ENCODE measurements at regions not wholly inside any gene's neighbourhood (a gene's known extent, or its start where the extent isn't known, plus 50 kb on each side); places are given as distances from the start of the nearest gene placed in this dataset.

GRCh38 chr3:27877061-27878013, 155.2 kb upstream of the EOMES start:
- H3K36me3 Mint-ChIP-seq (ENCODE audit: low read depth): no peaks in the 10 kb centered on the region
- intact Hi-C loops (cut with micrococcal nuclease): no loop called here
- no peak overlapping the region for H3K27ac Mint-ChIP-seq
- no peak for DNase-seq (ENCODE audit: low spot score)
- H3K4me3 Mint-ChIP-seq (ENCODE audit: low read depth): no peak overlapping the region
- no peaks in the 10 kb centered on the region for H3K27me3 Mint-ChIP-seq (ENCODE audit: low read depth)
- no peaks in the 10 kb centered on the region for H3K9me3 Mint-ChIP-seq
- H3K4me1 Mint-ChIP-seq (ENCODE audit: low read depth): peaks cover 45% of the 10 kb centered on the region

DNA sequence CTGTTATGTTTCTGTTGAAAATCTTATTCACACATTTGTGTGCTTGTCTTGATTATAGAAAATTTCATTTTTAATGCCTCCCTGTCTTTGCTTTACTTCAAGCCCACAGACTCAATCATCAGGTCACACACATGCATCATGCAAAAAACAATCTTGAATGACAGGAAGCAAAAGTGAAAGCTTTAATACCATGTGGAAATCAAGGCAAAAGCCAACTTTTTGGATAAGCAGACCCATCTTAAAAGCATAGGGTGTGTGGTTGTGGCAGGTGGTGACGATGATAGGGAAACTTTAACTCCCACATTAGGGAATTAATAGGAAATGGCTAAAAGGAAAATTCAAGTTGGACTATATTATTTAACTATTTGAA, 155.9 kb upstream of the EOMES start:
- peak overlapping the region; percentile 17 for H3K4me3 Mint-ChIP-seq (ENCODE audit: low read depth)

DNA sequence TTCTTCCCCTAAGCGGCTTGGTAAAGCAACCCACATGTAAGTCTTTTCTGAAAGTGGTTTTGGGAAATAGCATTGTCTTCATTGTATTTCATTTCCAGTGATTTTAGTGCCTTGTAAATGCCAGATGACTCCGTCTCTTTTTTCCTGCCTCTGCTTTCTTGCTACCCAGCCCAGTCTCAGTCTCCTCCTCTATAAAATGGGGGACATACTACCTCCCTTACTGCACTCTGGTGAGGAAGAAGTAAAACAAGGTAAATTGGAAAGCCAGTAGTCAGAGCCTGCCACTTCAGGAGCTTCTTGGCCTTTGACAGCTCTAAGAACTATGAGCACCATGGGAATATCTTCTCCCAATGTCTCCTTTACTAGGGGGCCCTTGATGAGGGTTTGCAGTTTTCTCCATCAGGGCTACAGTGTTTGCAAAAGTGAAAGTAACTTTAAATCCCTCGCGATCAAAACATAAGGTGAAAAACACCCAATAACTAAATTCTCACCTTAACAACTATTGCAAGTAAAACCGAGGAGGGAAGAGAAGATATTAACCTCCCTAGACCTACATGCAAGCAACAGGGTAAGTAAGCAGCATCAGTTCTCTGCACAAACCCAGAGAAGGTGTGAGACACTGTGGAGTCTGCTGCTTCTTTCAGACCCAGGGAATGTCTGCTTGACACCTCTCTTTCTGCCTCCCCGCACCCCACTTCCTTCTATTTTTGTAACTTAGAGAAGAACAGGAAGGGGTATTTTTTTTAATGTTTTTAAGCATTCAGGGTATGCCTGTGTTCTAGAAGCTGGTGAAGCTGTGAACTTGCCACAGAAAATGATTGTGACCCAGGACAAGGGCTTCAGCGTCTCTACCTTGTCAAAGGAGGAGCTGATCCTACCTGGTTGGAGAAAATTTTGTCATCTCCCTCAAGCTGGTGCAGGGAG, 159.1 kb upstream of the EOMES start:
- H3K4me3 Mint-ChIP-seq (ENCODE audit: low read depth): peak overlapping the region; percentile 79
- no peaks in the 10 kb centered on the region for H3K9me3 Mint-ChIP-seq
- H3K36me3 Mint-ChIP-seq (ENCODE audit: low read depth): no peaks in the 10 kb centered on the region
- peaks cover 53% of the 10 kb centered on the region for H3K4me1 Mint-ChIP-seq (ENCODE audit: low read depth)
- H3K27ac Mint-ChIP-seq: peak overlapping the region; percentile 78
- peak; percentile 18 for DNase-seq (ENCODE audit: low spot score)
- H3K27me3 Mint-ChIP-seq (ENCODE audit: low read depth): no peaks in the 10 kb centered on the region
- intact Hi-C loops (cut with micrococcal nuclease): loop anchor here (2.0 to 10.0 kb wide), 3 partner anchors 20 to 364 kb away; partner anchors contain the start of gene CMC1

More for the DNA sequence above, 155.9 kb upstream of the EOMES start:
- DNase-seq (ENCODE audit: low spot score): no peak
- Mint-ChIP-seq H3K36me3 (ENCODE audit: low read depth) (no peaks in the 10 kb centered on the region), H3K27ac (no peak overlapping the region), H3K4me1 (ENCODE audit: low read depth) (peaks cover 47% of the 10 kb centered on the region), H3K9me3 (no peaks in the 10 kb centered on the region), H3K27me3 (ENCODE audit: low read depth) (no peaks in the 10 kb centered on the region)
- intact Hi-C loops (cut with micrococcal nuclease): no loop called here

- intact Hi-C loops (cut with micrococcal nuclease): loop anchor here (5.0 to 10.0 kb wide), 2 partner anchors 151 to 362 kb away; partner anchors contain the start of gene CMC1
- H3K4me1 Mint-ChIP-seq (ENCODE audit: low read depth): peaks cover 47% of the 10 kb centered on the region
- H3K36me3 Mint-ChIP-seq (ENCODE audit: low read depth): no peaks in the 10 kb centered on the region
- no peak for DNase-seq (ENCODE audit: low spot score)
- no peak overlapping the region for H3K4me3 Mint-ChIP-seq (ENCODE audit: low read depth)
- H3K27me3 Mint-ChIP-seq (ENCODE audit: low read depth): no peaks in the 10 kb centered on the region
- H3K27ac Mint-ChIP-seq: no peak overlapping the region
- H3K9me3 Mint-ChIP-seq: no peaks in the 10 kb centered on the region
Observed at GRCh38 chr3:27883266-27883665, 161.1 kb upstream of the EOMES start.

GRCh38 chr3:27885641-27886040, 163.5 kb upstream of the EOMES start:
- Mint-ChIP-seq H3K36me3 (ENCODE audit: low read depth) (no peaks in the 10 kb centered on the region), H3K9me3 (no peaks in the 10 kb centered on the region), H3K4me1 (ENCODE audit: low read depth) (peaks cover 30% of the 10 kb centered on the region), H3K27ac (no peak overlapping the region), H3K4me3 (ENCODE audit: low read depth) (no peak overlapping the region), H3K27me3 (ENCODE audit: low read depth) (no peaks in the 10 kb centered on the region)
- intact Hi-C loops (cut with micrococcal nuclease): loop anchor here (10.0 kb wide), 1 partner anchor 359 kb away; the partner anchor contains the start of gene CMC1
- DNase-seq (ENCODE audit: low spot score): no peak

DNA sequence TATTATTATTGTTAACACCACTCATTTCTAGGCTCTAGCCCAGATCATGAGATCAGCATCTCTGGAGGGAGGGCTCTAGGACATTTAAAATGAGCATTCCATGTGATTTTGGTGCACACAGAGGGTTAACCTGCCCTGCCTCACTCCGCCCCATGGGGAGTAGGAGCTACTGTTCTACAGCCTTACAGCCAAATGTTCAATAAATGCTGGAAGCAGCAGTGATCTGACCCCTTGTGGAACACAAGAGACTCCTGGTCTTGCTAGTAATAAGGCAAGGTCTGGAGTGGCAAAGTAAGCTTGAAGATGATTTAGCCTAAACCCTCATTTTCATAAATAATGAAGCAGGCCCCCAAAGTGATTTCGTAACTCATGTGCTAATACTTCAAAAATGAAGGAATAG, 166.4 kb upstream of the EOMES start:
- H3K36me3 Mint-ChIP-seq (ENCODE audit: low read depth): peaks cover 11% of the 10 kb centered on the region
- no peak overlapping the region for H3K27ac Mint-ChIP-seq
- H3K27me3 Mint-ChIP-seq (ENCODE audit: low read depth): no peaks in the 10 kb centered on the region
- no peak overlapping the region for H3K4me3 Mint-ChIP-seq (ENCODE audit: low read depth)
- peaks cover 21% of the 10 kb centered on the region for H3K9me3 Mint-ChIP-seq
- intact Hi-C loops (cut with micrococcal nuclease): loop anchor here (10.0 kb wide), 1 partner anchor 356 kb away; the partner anchor contains the start of gene CMC1
- peaks cover 12% of the 10 kb centered on the region for H3K4me1 Mint-ChIP-seq (ENCODE audit: low read depth)
- no peak for DNase-seq (ENCODE audit: low spot score)

- peaks cover 30% of the 10 kb centered on the region for H3K9me3 Mint-ChIP-seq
- peaks cover 4% of the 10 kb centered on the region for H3K27me3 Mint-ChIP-seq (ENCODE audit: low read depth)
- H3K27ac Mint-ChIP-seq: no peak overlapping the region
- peaks cover 15% of the 10 kb centered on the region for H3K36me3 Mint-ChIP-seq (ENCODE audit: low read depth)
- intact Hi-C loops (cut with micrococcal nuclease): loop anchor here (10.0 kb wide), 1 partner anchor 355 kb away; the partner anchor contains the start of gene CMC1
- no peak for DNase-seq (ENCODE audit: low spot score)
- peaks cover 10% of the 10 kb centered on the region for H3K4me1 Mint-ChIP-seq (ENCODE audit: low read depth)
- no peak overlapping the region for H3K4me3 Mint-ChIP-seq (ENCODE audit: low read depth)
Observed at GRCh38 chr3:27889745-27890144, 167.6 kb upstream of the EOMES start.

- Mint-ChIP-seq H3K36me3 (ENCODE audit: low read depth) (peaks cover 17% of the 10 kb centered on the region), H3K4me1 (ENCODE audit: low read depth) (peaks cover 25% of the 10 kb centered on the region), H3K4me3 (ENCODE audit: low read depth) (no peak overlapping the region), H3K27ac (peak overlapping the region; percentile 68), H3K9me3 (peaks cover 20% of the 10 kb centered on the region), H3K27me3 (ENCODE audit: low read depth) (no peaks in the 10 kb centered on the region)
- no peak for DNase-seq (ENCODE audit: low spot score)
- intact Hi-C loops (cut with micrococcal nuclease): loop anchor here (5.0 kb wide), 2 partner anchors 38 to 178 kb away; partner anchors contain the start of gene EOMES
Observed at GRCh38 chr3:27900316-27900715, 178.2 kb upstream of the EOMES start.

DNA sequence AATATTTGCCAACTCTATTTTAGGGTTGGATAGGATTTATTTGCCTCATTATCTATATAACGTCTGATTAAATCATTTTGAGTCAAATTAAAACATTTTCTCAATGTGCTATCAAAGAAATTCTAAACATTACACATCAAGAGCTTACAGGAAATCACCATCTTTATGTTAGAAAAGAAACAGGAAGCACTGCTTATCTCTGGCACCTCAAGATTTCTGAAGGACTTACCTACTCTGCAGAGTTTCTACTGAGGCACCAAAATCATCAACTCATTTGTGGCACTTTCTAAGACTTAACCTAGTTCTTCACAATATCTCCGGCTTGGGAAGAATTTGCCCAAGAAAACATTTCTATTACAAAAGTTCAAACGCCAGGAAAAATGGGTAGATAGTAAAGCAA, 181.3 kb upstream of the EOMES start:
- no peak overlapping the region for H3K4me3 Mint-ChIP-seq (ENCODE audit: low read depth)
- peak overlapping the region; percentile 76 for H3K27ac Mint-ChIP-seq
- H3K4me1 Mint-ChIP-seq (ENCODE audit: low read depth): peaks cover 27% of the 10 kb centered on the region

DNA sequence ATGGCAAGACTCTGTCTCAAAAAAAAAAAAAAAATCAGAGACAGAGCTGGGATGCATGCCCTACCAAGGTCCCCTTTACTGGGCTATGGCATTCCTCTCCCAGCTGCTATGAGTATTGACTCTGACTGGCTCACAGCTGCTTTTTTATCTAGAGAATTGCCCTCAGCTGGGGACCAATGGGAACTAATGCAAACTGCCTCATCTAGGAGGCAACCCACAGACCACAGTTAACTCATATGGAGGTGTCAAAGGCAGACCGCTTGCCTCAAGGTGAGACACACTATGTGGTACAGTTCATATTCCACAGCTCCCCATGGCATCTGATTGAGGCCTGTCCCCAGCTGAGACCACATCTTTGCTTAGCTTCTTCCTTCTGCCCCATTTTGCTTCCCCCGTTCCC, 183.5 kb upstream of the EOMES start:
- DNase-seq (ENCODE audit: low spot score): no peak
- no peaks in the 10 kb centered on the region for H3K27me3 Mint-ChIP-seq (ENCODE audit: low read depth)
- H3K9me3 Mint-ChIP-seq: peaks cover 13% of the 10 kb centered on the region
- no peak overlapping the region for H3K4me3 Mint-ChIP-seq (ENCODE audit: low read depth)
- no peak overlapping the region for H3K27ac Mint-ChIP-seq
- peaks cover 20% of the 10 kb centered on the region for H3K4me1 Mint-ChIP-seq (ENCODE audit: low read depth)
- intact Hi-C loops (cut with micrococcal nuclease): no loop called here
- H3K36me3 Mint-ChIP-seq (ENCODE audit: low read depth): peaks cover 17% of the 10 kb centered on the region

More for the DNA sequence above, 181.3 kb upstream of the EOMES start:
- Mint-ChIP-seq H3K36me3 (ENCODE audit: low read depth) (peaks cover 17% of the 10 kb centered on the region), H3K9me3 (peaks cover 13% of the 10 kb centered on the region), H3K27me3 (ENCODE audit: low read depth) (no peaks in the 10 kb centered on the region)
- DNase-seq (ENCODE audit: low spot score): no peak
- intact Hi-C loops (cut with micrococcal nuclease): loop anchor here (5.0 kb wide), 2 partner anchors 41 to 181 kb away; partner anchors contain the start of gene EOMES

GRCh38 chr3:27907148-27907547, 185.0 kb upstream of the EOMES start:
- Mint-ChIP-seq H3K36me3 (ENCODE audit: low read depth) (peaks cover 15% of the 10 kb centered on the region), H3K9me3 (peaks cover 13% of the 10 kb centered on the region), H3K27me3 (ENCODE audit: low read depth) (no peaks in the 10 kb centered on the region), H3K27ac (no peak overlapping the region), H3K4me3 (ENCODE audit: low read depth) (no peak overlapping the region), H3K4me1 (ENCODE audit: low read depth) (peaks cover 17% of the 10 kb centered on the region)
- no peak for DNase-seq (ENCODE audit: low spot score)
- intact Hi-C loops (cut with micrococcal nuclease): no loop called here

DNA sequence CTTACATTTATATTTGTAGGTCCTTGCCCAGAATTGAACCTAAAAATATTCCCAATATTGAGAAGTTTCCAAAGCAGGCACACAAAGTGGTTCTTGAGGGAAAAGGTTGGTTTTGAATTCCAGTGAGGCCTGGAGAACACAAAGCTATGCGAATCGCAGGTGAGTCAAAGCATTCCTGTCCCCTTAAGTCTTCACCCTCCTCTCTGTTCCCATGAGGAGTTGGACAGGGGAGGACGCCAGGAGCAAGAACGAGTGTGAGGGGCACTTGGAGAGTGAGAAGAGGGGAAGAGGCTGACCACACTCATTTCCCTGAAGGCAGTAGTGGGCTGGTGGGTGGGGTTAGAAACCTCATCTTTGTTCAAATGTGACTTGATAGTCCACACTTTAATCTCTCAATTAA, 185.8 kb upstream of the EOMES start:
- H3K4me1 Mint-ChIP-seq (ENCODE audit: low read depth): peaks cover 15% of the 10 kb centered on the region
- H3K27ac Mint-ChIP-seq: no peak overlapping the region
- H3K27me3 Mint-ChIP-seq (ENCODE audit: low read depth): no peaks in the 10 kb centered on the region
- peaks cover 9% of the 10 kb centered on the region for H3K9me3 Mint-ChIP-seq
- H3K4me3 Mint-ChIP-seq (ENCODE audit: low read depth): no peak overlapping the region
- peaks cover 11% of the 10 kb centered on the region for H3K36me3 Mint-ChIP-seq (ENCODE audit: low read depth)
- no peak for DNase-seq (ENCODE audit: low spot score)
- intact Hi-C loops (cut with micrococcal nuclease): no loop called here
